HAP-1 (cell line): ENCODE measurements at regions not wholly inside any gene's neighbourhood (a gene's known extent, or its start where the extent isn't known, plus 50 kb on each side); places are given as distances from the start of the nearest gene placed in this dataset.

Source experiments
- DNase-seq, 2 experiments: peaks; one replicate each; pipeline ENCODE4 v3.0.0-alpha.2; 2016 to 2020; ENCODE audit warnings: low spot score in 2 of 2
- H3K27me3 ChIP-seq: fragments of 250-450 bp; sonication (Bioruptor Pico); 2 replicates; pipeline ENCODE4 v1.5.1; 2020; ENCODE audit warnings: low read depth, mild to moderate bottlenecking, moderate library complexity
- H3K36me3 ChIP-seq: fragments of 250-450 bp; sonication (Bioruptor Pico); replicated peaks from 2 replicates; pipeline ENCODE4 v1.5.1; 2020; ENCODE audit warnings: mild to moderate bottlenecking
- H3K4me1 ChIP-seq: fragments of 250-450 bp; sonication (Bioruptor Pico); 2 replicates; pipeline ENCODE4 v1.5.1; 2020; ENCODE audit warnings: mild to moderate bottlenecking
- H3K4me3 ChIP-seq: fragments of 250-450 bp; sonication (Bioruptor Pico); 2 replicates; pipeline ENCODE4 v1.5.1; 2020; ENCODE audit warnings: mild to moderate bottlenecking, moderate library complexity
- H3K9me3 ChIP-seq: fragments of 250-450 bp; sonication (Bioruptor Pico); 2 replicates; pipeline ENCODE4 v1.5.1; 2020; ENCODE audit warnings: mild to moderate bottlenecking, moderate library complexity
- in situ Hi-C: fragments of 300-500 bp; cut with MboI; formaldehyde crosslinking; loops from 3 replicates; pipeline ENCODE4 v1.14.3; 2020; ENCODE audit warnings: low sequenced_read_pairs, inconsistent platforms, mixed read lengths

DNA sequence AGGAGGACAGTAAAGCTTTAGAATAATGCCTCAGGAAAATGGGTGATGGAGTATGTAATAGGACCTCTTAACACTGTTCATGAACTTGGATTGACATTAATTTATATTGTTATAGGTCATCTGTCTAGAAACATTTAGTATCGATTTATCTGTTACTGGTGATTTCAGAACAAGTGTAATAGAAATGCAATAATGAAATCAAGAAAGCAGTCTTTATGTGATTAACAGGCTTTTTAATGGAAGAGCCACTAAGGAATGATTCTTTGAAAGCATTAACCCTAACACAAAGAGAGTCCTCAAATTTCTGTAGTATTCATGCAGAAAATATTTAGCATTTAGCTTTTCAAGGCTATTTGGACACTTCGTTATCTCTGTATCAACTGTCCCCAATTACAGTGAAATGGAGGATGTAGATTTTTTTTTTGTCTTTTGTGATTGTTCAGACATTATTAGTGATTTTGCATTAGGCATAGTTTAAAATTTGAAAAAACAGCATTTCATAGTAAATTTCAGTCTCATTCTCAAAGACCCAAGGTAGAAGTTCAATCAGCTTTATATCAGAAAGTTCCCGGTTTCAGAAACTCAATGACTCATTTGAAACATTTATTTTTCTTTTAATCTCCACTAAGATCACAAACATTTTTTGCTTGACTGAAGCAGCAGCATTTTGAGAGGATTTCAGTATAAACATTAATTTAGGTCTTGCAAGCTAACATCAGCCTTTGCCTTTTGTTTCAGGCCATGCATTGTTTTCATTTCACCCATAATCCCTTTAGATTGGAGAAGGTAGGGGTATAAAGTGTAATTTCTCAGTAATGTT, 56.3 kb downstream of the AGTR2 start:
- no peak for DNase-seq

DNA sequence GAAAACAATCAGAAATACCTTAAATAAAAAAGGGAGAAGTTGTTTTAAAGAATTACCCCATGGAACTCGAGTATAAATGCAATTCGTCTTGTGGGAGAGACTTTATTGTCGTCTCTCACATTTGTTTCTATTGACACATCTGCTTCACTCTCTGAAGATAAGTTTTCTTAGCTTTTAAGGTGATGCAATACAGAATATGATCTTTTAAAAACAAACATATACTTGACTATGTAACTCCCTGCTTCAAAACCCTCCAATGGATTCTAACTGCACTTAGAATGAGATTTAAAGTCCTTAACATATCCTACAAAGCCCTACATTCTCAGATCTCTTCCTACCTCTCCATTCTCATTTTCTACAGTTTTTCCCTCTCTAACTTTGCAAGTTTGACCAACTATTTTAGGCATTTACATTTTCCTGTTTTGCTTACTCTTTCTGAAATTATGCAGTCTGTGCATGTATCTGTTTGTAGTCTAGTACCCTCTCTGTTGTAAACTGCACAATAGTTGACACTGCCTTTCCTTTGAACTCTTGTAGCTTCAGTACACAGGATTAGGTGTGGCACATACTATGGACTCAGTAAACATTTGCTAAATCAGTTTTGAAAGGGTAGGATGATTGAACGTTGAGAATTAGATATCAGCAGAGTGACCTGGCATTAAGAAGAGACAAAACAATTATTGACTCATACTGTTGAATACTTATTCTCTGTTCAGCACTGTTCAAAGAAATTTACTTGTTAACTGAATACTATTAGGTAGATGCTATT, 59.8 kb downstream of the AGTR2 start:
- no peaks in the 10 kb centered on the region for H3K4me1 ChIP-seq
- no peaks in the 10 kb centered on the region for H3K36me3 ChIP-seq
- no peaks in the 10 kb centered on the region for H3K9me3 ChIP-seq
- no peak overlapping the region for H3K4me3 ChIP-seq
- no peaks in the 10 kb centered on the region for H3K27me3 ChIP-seq
- DNase-seq = no peak
- in situ Hi-C loops = no loop called here

More for the DNA sequence above, 56.3 kb downstream of the AGTR2 start:
- H3K27me3 ChIP-seq = no peaks in the 10 kb centered on the region
- in situ Hi-C loops = no loop called here
- H3K4me1 ChIP-seq = no peaks in the 10 kb centered on the region
- no peaks in the 10 kb centered on the region for H3K36me3 ChIP-seq
- no peaks in the 10 kb centered on the region for H3K9me3 ChIP-seq
- H3K4me3 ChIP-seq = no peak overlapping the region

DNA sequence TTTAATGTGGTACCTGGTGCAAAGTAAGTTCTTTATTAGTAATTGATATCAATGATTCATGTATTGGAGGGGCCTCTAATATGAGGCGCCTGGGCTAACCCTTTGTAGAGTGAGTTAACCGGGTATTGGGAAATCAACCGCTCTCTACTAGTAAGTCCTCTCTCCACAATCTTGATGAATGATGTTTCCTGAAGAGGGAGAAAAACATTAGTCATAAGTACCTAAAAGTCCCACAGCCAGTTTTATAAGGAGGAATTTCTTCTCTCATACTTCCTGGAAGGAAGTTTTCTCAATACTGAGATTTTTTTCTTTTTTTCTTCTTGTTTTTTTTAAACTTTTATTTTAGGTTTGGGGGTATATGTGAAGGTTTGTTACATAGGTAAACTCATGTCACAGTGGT, 62.3 kb downstream of the AGTR2 start:
- H3K4me3 ChIP-seq = no peak overlapping the region
- H3K36me3 ChIP-seq = no peaks in the 10 kb centered on the region
- no peaks in the 10 kb centered on the region for H3K27me3 ChIP-seq
- in situ Hi-C loops = no loop called here
- H3K4me1 ChIP-seq = no peaks in the 10 kb centered on the region
- DNase-seq = no peak
- H3K9me3 ChIP-seq = no peaks in the 10 kb centered on the region

DNA sequence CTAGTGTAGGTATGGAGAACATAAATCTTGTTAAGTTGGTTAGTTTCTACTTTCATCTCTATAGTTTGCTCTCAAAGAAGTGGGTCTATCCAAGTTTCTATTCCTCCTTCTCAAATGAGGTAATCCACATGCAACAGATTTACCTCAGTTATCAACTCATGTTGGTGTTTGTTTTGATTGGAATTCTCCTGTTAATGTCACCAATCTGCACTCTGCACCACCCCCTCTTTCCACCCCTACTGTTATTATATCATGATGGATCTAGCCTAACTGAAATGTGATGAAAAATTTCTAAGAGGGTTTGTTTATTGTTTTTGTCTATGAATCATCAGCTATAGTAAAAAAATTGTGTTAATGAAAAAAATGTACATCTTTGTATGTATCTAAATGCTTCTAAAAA, 66.1 kb downstream of the AGTR2 start:
- no peaks in the 10 kb centered on the region for H3K9me3 ChIP-seq
- H3K4me1 ChIP-seq = no peaks in the 10 kb centered on the region
- H3K36me3 ChIP-seq = no peaks in the 10 kb centered on the region
- H3K27me3 ChIP-seq = no peaks in the 10 kb centered on the region; the same call in 1 of the 2 replicates
- DNase-seq = no peak
- in situ Hi-C loops = no loop called here
- H3K4me3 ChIP-seq = no peak overlapping the region

- Histone ChIP-seq H3K4me3 (no peak overlapping the region), H3K4me1 (no peaks in the 10 kb centered on the region), H3K36me3 (no peaks in the 10 kb centered on the region), H3K9me3 (no peaks in the 10 kb centered on the region), H3K27me3 (no peaks in the 10 kb centered on the region; the same call in 1 of the 2 replicates)
- in situ Hi-C loops = no loop called here
- no peak for DNase-seq
Measured at GRCh38 chrX:116238093-116238492, 67.5 kb downstream of the AGTR2 start.

DNA sequence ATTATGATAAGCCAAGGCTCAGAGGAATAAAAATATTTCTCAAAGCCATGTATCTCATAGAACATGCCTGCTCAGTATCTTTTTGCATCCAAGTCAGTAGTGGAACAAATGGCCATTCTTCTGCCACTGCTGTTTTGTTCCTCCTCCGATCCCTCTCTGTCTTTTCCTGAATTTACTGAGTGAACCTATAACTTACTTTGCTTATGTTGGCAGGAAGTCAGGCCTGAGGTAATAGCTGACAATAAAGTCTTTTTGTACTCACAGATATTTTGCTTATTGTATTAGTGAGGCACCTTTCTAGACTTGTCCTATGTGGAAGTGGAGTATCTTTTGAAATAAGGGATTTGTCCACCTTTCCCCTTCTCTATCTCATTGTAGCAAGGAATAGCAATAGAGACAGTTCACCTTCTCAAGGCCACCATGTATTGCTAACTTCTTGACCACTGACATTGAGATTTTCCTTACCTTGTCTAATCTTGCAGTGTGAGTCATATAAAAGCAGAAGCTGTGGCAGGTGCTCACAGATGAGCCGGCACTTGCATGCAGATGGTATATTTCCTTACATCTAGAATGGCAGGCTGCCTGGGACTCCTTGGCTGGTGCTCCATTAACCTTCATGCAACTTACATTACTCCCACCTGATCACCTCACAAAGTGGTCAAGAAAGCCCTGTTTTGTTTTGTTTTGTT, 68.2 kb downstream of the AGTR2 start:
- Histone ChIP-seq H3K27me3 (no peaks in the 10 kb centered on the region; the same call in 1 of the 2 replicates), H3K4me1 (no peaks in the 10 kb centered on the region), H3K36me3 (no peaks in the 10 kb centered on the region), H3K4me3 (no peak overlapping the region), H3K9me3 (no peaks in the 10 kb centered on the region)
- in situ Hi-C loops = no loop called here
- no peak for DNase-seq

GRCh38 chrX:116239944-116240840, 69.6 kb downstream of the AGTR2 start:
- no peak overlapping the region for H3K4me3 ChIP-seq
- H3K9me3 ChIP-seq = no peaks in the 10 kb centered on the region
- in situ Hi-C loops = no loop called here
- H3K36me3 ChIP-seq = no peaks in the 10 kb centered on the region
- DNase-seq = no peak
- H3K4me1 ChIP-seq = no peaks in the 10 kb centered on the region
- no peaks in the 10 kb centered on the region; the same call in 1 of the 2 replicates for H3K27me3 ChIP-seq

DNA sequence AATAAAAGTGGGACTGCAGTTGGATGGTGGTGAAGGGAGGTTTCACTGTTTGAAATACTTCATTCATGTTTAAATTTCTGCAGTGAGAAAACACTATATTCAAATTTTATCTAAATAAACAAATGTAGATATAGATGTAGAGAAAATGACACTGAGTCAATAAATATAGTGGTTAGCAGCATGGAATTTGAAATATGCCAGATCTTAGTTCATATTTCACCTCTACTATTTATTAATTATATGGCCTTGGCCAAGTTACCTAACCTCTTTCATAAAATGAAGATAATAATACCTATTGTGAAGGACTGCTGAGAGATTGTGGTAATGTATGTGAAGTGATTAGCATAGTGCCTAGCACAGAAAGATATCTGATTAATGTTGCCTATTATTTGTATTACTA, 70.5 kb downstream of the AGTR2 start:
- H3K36me3 ChIP-seq = no peaks in the 10 kb centered on the region
- no peaks in the 10 kb centered on the region; the same call in 1 of the 2 replicates for H3K27me3 ChIP-seq
- H3K4me3 ChIP-seq = no peak overlapping the region
- no peaks in the 10 kb centered on the region for H3K4me1 ChIP-seq
- no peak for DNase-seq
- H3K9me3 ChIP-seq = no peaks in the 10 kb centered on the region
- in situ Hi-C loops = no loop called here

GRCh38 chrX:116243039-116243438, 72.5 kb downstream of the AGTR2 start:
- DNase-seq = no peak
- in situ Hi-C loops = no loop called here
- Histone ChIP-seq H3K4me1 (no peaks in the 10 kb centered on the region), H3K27me3 (no peaks in the 10 kb centered on the region; the same call in 1 of the 2 replicates), H3K9me3 (no peaks in the 10 kb centered on the region), H3K4me3 (no peak overlapping the region), H3K36me3 (no peaks in the 10 kb centered on the region)

- H3K9me3 ChIP-seq = no peaks in the 10 kb centered on the region
- H3K36me3 ChIP-seq = no peaks in the 10 kb centered on the region
- no peak overlapping the region for H3K4me3 ChIP-seq
- no peaks in the 10 kb centered on the region for H3K27me3 ChIP-seq
- DNase-seq = no peak
- no peaks in the 10 kb centered on the region for H3K4me1 ChIP-seq
- in situ Hi-C loops = no loop called here
Measured at GRCh38 chrX:116246261-116246660, 75.7 kb downstream of the AGTR2 start.

- in situ Hi-C loops = no loop called here
- H3K9me3 ChIP-seq = no peaks in the 10 kb centered on the region
- H3K4me1 ChIP-seq = no peaks in the 10 kb centered on the region
- no peak for DNase-seq
- no peak overlapping the region for H3K4me3 ChIP-seq
- no peaks in the 10 kb centered on the region for H3K27me3 ChIP-seq
- H3K36me3 ChIP-seq = no peaks in the 10 kb centered on the region
Measured at GRCh38 chrX:116267511-116268040, 97.0 kb downstream of the AGTR2 start.

DNA sequence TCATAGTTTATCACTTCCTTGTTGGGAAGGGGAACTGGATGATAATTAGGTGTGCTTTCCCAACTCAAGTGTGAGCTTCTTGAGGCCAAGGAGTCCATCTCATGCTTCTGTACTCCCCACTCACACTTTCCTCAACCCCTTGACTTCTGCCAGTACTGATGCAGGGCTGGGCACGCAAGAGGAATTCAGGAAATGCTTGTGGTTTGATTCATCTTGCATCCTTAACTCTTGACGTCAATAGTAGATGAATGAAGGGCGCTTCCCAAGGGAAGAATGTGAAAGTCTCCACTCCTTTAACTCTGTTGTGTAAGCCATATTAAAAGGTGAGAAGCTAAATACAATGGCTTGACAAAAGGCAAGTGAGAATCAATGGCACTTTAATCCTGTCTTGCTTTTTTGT, 101.8 kb downstream of the AGTR2 start:
- in situ Hi-C loops = no loop called here
- no peaks in the 10 kb centered on the region for H3K9me3 ChIP-seq
- H3K4me1 ChIP-seq = no peaks in the 10 kb centered on the region
- no peak for DNase-seq
- H3K4me3 ChIP-seq = no peak overlapping the region
- no peaks in the 10 kb centered on the region; the same call in 1 of the 2 replicates for H3K27me3 ChIP-seq
- H3K36me3 ChIP-seq = no peaks in the 10 kb centered on the region

DNA sequence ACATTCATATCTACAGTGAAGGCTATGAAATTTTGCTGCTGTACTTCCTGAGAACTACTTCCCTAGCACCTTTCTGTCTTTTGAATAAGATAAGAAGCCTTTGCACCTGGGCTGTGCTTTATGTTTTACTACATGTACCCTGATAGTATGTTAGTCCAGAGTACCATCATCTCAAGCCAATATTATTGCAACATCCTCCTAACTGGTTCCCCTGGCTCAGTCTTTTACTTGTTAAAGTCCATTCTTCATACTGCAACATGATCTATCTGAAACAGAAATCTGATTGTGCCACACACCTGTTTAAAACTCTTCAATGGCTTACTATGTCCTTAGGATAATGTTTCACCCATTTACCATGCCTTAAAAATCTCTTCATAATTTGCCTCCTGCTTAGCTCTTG, 102.3 kb downstream of the AGTR2 start:
- Histone ChIP-seq H3K36me3 (no peaks in the 10 kb centered on the region), H3K27me3 (no peaks in the 10 kb centered on the region; the same call in 1 of the 2 replicates), H3K4me3 (no peak overlapping the region), H3K4me1 (no peaks in the 10 kb centered on the region), H3K9me3 (no peaks in the 10 kb centered on the region)
- in situ Hi-C loops = no loop called here
- no peak for DNase-seq
